Neural crest cell (in vitro differentiated cells): ENCODE measurements at regions not wholly inside any gene's neighbourhood (a gene's known extent, or its start where the extent isn't known, plus 50 kb on each side); places are given as distances from the start of the nearest gene placed in this dataset.
A peak's percentile ranks its signal among the peaks of the same experiment; 100 is the strongest.

Source experiments
- DNase-seq: peaks from one replicate; pipeline ENCODE4 v3.0.0; 2021; ENCODE audit warnings: low read depth, mixed read lengths, low spot score
- H3K27ac Mint-ChIP-seq: one replicate; pipeline ENCODE4 v1.8.0; 2021; ENCODE audit warnings: mild to moderate bottlenecking, mixed read lengths; ENCODE audit not compliant: unreplicated experiment
- H3K27me3 Mint-ChIP-seq: 2 replicates; pipeline ENCODE4 v1.8.0; 2021; ENCODE audit warnings: low read depth, mild to moderate bottlenecking, mixed read lengths
- H3K36me3 Mint-ChIP-seq: 2 replicates; pipeline ENCODE4 v1.8.0; 2021; ENCODE audit warnings: low read depth, mild to moderate bottlenecking, mixed read lengths
- H3K4me1 Mint-ChIP-seq: 2 replicates; pipeline ENCODE4 v1.8.0; 2021; ENCODE audit warnings: mixed read lengths
- H3K4me3 Mint-ChIP-seq: one replicate; pipeline ENCODE4 v1.8.0; 2021; ENCODE audit warnings: mild to moderate bottlenecking, mixed read lengths
- H3K9me3 Mint-ChIP-seq: 2 replicates; pipeline ENCODE4 v1.8.0; 2021; ENCODE audit warnings: mixed read lengths
- CTCF ChIP-seq: fragments of 200-600 bp; sonication (generic); conservative IDR thresholded peaks from 2 replicates; pipeline ENCODE4 v1.5.0; 2021; ENCODE audit warnings: antibody characterized with exemption, mild to moderate bottlenecking

- no peak for TF ChIP-seq CTCF
Measured at GRCh38 chr20:18916886-18917750, 103.5 kb downstream of the SCP2D1 start.

GRCh38 chr20:18919996-18920395, 106.4 kb downstream of the SCP2D1 start:
- DNase-seq: no peak
- no peaks in the 10 kb centered on the region for H3K4me1 Mint-ChIP-seq

More at GRCh38 chr20:18916886-18917750, 103.5 kb downstream of the SCP2D1 start:
- no peak for DNase-seq
- no peaks in the 10 kb centered on the region for H3K4me1 Mint-ChIP-seq
- H3K27ac Mint-ChIP-seq: peak overlapping the region; percentile 62
- peaks cover 3% of the 10 kb centered on the region for H3K27me3 Mint-ChIP-seq
- peaks cover 4% of the 10 kb centered on the region for H3K9me3 Mint-ChIP-seq
- H3K36me3 Mint-ChIP-seq: no peaks in the 10 kb centered on the region
- H3K4me3 Mint-ChIP-seq: no peak overlapping the region

GRCh38 chr20:18921291-18921690, 107.7 kb downstream of the SCP2D1 start:
- no peak for TF ChIP-seq CTCF
- Mint-ChIP-seq H3K27ac (no peak overlapping the region), H3K27me3 (no peaks in the 10 kb centered on the region), H3K4me1 (no peaks in the 10 kb centered on the region), H3K4me3 (no peak overlapping the region), H3K36me3 (no peaks in the 10 kb centered on the region), H3K9me3 (no peaks in the 10 kb centered on the region)
- no peak for DNase-seq

More at GRCh38 chr20:18919996-18920395, 106.4 kb downstream of the SCP2D1 start:
- H3K4me3 Mint-ChIP-seq: no peak overlapping the region
- H3K27me3 Mint-ChIP-seq: no peaks in the 10 kb centered on the region
- peaks cover 4% of the 10 kb centered on the region for H3K9me3 Mint-ChIP-seq
- no peaks in the 10 kb centered on the region for H3K36me3 Mint-ChIP-seq
- H3K27ac Mint-ChIP-seq: no peak overlapping the region
- no peak for TF ChIP-seq CTCF

- Mint-ChIP-seq H3K9me3 (no peaks in the 10 kb centered on the region), H3K4me1 (no peaks in the 10 kb centered on the region), H3K27me3 (peaks cover 3% of the 10 kb centered on the region), H3K36me3 (no peaks in the 10 kb centered on the region), H3K27ac (no peak overlapping the region), H3K4me3 (no peak overlapping the region)
- TF ChIP-seq CTCF: no peak
- DNase-seq: no peak
Measured at GRCh38 chr20:18922251-18922650, 108.7 kb downstream of the SCP2D1 start.

GRCh38 chr20:18922898-18923297, 109.3 kb downstream of the SCP2D1 start:
- Mint-ChIP-seq H3K27ac (no peak overlapping the region), H3K27me3 (peaks cover 3% of the 10 kb centered on the region), H3K9me3 (no peaks in the 10 kb centered on the region), H3K4me3 (no peak overlapping the region), H3K4me1 (no peaks in the 10 kb centered on the region), H3K36me3 (no peaks in the 10 kb centered on the region)
- DNase-seq: no peak
- no peak for TF ChIP-seq CTCF
